ENCODE measurements at regions not wholly inside any gene's neighbourhood (a gene's known extent, or its start where the extent isn't known, plus 50 kb on each side); places are given as distances from the start of the nearest gene placed in this dataset.
"Not testable (repeated sequence)": the region's sequence is repeated elsewhere in the genome, so short reads cannot be mapped to it uniquely, and the experiment has no call there.

- no peak for DNase-seq (ENCODE audit: low read depth)
Measured at GRCh38 chr10:28733245-28733644, 55.9 kb downstream of the BAMBI start.

DNA sequence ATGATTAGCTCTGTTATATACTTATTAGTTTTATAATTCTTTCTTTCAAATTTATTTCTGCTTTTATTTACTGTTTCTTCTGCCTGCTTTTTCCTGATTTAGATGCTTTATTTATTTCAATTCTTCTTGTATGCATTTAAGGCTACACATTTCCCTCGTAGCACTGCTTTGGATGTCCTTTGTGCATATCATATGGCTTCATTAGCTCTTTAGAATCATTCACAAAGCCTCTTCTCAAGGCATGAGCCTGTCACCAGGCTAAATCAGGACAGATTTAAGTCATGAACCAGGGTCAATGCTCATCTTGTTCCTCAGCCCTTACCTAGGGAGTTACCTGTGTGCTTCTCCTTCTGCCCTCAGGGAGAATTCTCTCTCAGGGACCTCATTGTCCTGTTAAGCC lies 56.3 kb downstream of the BAMBI start:
- DNase-seq (ENCODE audit: low read depth), result no peak

GRCh38 chr10:28734938-28735759 lies 57.8 kb downstream of the BAMBI start:
- DNase-seq (ENCODE audit: low read depth), result peak; percentile 81

DNA sequence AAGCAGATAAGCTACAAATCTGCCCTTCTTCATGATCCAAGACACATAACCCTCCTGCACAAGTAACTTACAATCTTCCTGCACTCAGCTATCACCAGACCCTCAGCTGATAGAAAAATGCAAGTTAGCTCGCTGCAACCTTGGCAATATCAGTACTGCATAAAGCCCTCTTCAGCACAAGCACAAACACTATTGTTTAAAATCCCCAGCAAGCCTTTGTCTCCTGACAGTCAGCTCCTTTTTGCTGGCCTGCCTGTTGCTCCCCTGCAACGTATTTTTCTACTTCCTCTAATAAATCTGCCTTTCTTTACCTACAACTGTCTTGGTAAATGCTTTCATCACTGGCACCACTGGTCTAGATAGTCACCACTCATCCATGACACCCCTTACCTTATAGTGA lies 59.8 kb downstream of the BAMBI start:
- no peak for DNase-seq (ENCODE audit: low read depth)

DNA sequence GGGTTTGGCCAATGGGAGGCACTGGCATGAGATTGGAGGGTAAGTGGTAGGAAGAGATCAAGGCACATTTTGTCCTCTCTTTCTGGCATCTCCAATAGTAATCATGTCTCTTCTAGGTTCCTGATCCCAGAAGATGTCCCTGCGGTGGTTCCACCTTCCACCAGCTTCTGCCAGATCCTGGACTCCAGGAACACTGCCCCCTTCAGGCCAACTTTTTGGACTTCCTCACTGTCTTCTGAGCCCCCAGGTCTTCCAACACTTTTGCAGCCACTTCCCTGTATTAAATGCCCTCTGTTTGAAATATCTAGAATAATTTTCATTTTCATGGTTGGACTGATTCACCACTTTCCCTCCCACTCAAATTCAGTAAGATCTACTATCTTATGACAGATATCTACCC lies 60.9 kb downstream of the BAMBI start:
- DNase-seq (ENCODE audit: low read depth), result no peak

- no peak for DNase-seq (ENCODE audit: low read depth)
Measured at GRCh38 chr10:28743576-28743975, 66.3 kb downstream of the BAMBI start.

- DNase-seq (ENCODE audit: low read depth), result no peak
Measured at GRCh38 chr10:28744069-28744768, 66.9 kb downstream of the BAMBI start.

DNA sequence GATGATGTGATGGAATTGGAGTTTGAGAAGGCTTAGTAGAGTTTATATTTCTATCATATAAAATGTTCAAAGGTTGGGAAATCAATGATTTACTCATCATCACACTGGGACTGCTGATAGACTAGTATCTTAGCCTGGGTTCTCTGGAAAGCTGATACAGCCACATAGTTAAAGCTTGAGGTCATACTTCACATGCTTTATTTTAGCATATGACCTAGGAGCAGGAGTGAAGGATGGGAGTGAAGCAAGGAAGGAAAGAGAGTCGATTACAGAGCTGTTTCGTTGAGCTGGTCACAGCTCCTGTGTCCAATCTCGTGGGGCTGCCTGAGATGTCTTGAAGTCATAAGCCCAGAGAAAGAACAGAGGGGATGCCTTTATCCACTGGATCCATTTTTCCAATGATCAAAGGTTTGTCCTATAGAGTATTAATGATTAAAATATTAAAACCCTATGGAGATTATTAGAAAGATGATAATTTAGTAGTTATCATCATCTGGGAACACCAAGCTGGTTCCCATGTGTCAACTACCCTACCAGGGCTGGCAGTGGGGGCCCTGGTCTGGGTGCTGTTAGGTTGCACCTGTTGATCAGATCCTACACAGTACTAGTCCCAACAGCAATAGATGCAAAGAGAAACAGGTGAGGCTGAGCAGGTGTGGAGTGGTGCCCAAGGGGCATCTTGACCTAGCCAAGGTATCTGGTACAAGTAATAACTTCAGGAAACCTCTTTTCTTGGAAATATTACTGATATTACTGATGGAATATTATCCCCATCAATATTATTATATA lies 77.8 kb downstream of the BAMBI start:
- DNase-seq (ENCODE audit: low read depth), result peak; percentile 2

DNA sequence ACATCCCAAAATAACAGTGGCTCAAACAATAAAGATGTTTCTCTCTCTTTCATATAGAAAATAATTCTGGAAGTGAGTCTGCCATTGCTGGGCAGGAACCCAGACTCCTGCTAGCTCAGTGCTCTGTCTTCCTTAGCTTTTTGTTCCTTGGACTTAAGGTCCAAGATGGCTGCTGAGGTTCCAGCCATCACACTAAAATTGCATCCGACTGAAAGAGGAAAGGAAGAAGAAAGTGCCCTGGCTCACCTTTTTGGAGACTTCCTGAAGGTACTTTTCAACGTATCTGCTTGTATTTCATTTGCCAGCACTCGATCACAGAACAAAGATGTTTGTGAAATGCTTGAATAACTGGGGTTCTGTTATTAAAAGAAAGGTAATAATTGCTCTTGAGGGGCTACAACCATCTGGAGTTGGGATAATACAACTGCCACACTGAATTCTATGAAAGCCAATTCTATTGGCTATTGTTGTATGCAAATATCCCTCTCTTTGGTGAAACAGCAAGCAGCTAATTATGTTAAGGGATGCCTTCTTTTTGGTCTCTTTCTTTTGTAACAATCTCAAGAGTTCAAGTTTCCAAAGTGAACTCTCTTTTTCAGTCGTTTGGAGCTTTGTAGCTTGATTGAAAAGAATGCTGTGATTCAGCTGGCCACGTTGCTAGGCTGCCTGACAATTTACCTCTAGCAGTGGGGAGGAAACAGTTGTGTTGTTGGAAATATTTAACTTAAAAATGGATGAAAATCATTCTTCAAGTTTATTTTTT lies 83.9 kb downstream of the BAMBI start:
- DNase-seq (ENCODE audit: low read depth), result no peak

DNA sequence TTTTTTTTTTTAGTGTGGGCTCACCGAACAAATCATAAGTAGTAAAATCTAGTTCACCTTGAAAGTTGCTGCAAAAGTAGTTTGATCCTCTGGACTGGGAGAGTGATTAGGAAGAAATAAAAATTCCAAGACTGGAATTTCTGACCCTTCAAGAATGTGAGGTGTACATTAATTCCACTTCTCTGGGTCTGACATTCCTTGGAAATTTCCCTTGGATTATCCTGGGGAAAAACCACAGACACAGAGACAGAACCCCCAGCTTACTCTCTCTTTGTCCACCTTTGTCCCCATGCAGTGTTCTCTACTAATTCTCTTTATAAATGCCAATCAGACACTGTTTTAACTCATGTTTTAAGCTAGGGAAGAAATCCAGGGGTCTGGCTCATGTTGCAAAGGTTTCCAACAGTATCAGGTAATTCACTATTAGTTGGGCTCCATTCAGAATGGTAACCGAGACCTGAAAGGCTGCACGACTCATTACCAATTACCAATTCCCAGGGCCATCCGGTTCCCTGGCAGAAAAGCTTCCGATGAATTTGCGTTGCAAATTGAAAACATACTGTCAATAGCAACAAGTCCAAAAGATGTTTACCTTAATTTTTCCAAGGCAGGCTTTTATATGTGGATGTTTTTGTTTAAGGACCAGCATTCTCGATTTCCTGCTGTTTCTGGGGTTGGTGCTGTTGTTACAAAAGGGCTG lies 86.3 kb downstream of the BAMBI start:
- no peak for DNase-seq (ENCODE audit: low read depth)

- DNase-seq (ENCODE audit: low read depth), result no peak
Measured at GRCh38 chr10:28765641-28766040, 88.3 kb downstream of the BAMBI start.

- DNase-seq (ENCODE audit: low read depth), result no peak
Measured at GRCh38 chr10:28768227-28768626, 90.9 kb downstream of the BAMBI start.

DNA sequence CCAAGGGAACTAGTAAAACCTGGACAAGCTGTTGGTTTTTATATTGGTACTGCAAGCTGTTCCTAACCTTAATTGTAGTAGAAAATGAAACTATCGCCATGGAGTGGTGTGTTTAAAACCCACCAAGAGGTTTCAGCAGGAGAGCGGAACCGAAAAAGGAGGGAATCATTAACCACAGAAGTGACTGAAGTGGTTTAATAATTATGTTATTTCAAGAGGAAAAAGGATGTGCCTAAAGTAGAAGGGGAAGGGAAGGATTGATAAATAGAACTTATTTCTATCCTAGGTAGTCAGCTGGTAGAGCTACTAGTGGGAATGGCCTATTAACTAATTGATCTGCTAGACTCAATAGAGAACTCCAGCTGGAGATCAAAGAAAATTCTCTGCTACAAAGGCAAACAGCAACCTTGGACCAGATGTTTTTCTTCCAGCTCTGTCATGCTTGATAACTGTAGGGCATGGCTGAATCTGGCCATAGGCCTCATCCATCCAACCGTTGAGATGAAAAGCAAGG lies 91.8 kb downstream of the BAMBI start:
- no peak for DNase-seq (ENCODE audit: low read depth)

DNA sequence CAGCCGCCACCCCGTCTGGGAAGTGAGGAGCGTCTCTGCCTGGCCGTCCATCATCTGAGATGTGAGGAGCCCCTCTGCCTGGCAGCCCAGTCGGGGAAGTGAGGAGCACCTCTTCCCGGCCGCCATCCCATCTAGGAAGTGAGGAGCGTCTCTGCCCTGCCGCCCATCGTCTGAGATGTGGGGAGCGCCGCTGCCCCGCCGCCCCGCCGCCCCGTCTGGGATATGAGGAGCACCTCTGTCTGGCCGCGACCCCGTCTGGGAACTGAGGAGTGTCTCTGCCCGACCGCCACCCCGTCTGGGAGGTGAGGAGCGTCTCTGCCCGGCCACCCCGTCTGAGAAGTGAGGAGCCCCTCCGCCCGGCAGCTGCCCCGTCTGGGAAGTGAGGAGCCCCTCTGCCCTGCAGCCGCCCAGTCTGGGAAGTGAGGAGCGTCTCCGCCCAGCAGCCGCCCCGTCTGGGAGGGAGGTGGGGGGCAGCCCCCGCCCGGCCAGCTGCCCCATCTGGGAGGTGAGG lies 94.3 kb downstream of the BAMBI start:
- DNase-seq (ENCODE audit: low read depth), result not testable (repeated sequence)

- DNase-seq (ENCODE audit: low read depth), result no peak
Measured at GRCh38 chr10:28774051-28774995, 97.0 kb downstream of the BAMBI start.

- DNase-seq (ENCODE audit: low read depth), result no peak
Measured at GRCh38 chr10:28775773-28776172, 98.5 kb downstream of the BAMBI start.

GRCh38 chr10:28776519-28776918 lies 99.2 kb downstream of the BAMBI start:
- DNase-seq (ENCODE audit: low read depth), result no peak

- DNase-seq (ENCODE audit: low read depth), result no peak
Measured at GRCh38 chr10:28777911-28778310, 100.6 kb downstream of the BAMBI start.

DNA sequence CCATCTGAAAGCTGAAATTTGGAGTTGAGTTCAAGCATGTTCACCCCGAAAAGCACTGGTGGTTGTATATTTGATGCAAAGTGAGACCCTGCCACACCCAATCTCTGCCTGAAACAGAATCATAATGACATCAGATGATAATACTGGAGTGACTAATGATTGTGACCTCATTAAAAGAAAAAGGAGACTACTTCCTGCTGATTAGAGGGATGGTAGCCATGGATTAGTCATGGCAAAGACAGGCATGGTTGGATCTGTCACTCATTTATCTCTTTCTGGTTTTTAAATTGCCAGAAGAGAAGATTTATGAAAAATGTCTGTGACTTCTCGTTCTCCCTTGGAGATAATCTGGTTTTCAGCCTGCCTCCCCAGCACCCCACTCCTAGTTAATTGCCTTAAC lies 101.2 kb downstream of the BAMBI start:
- DNase-seq (ENCODE audit: low read depth), result no peak

DNA sequence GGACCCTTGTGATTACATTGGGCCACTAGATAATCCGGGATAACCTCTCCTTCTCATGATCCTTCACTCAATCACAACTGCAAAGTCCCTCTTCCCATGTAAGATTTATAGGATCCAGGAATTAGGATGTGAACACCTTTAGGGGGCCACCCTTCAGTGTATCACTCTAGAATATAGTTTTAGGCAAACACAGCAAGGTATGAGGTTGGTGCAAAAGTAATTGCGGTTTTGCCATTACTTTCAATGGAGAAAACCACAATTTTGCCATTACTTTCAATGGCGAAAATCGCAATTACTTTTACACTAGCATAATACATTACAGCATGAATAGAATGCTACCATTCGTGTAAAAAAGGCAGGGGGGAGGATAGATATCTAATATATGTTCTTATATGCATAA lies 104.0 kb downstream of the BAMBI start:
- DNase-seq (ENCODE audit: low read depth), result no peak

Data from HS-5 (cell line).